IPS-15b (cell line): ENCODE measurements at regions not wholly inside any gene's neighbourhood (a gene's known extent, or its start where the extent isn't known, plus 50 kb on each side); places are given as distances from the start of the nearest gene placed in this dataset.
"Not testable (repeated sequence)": the region's sequence is repeated elsewhere in the genome, so short reads cannot be mapped to it uniquely, and the experiment has no call there.

Experiments
- H3K27me3 ChIP-seq: one replicate; pipeline ENCODE4 v1.6.1; 2013; ENCODE audit warnings: low read length; ENCODE audit not compliant: control insufficient read depth, insufficient read depth
- H3K36me3 ChIP-seq: one replicate; pipeline ENCODE4 v1.6.1; 2013; ENCODE audit warnings: low read length; ENCODE audit not compliant: control insufficient read depth, insufficient read depth
- H3K4me1 ChIP-seq: one replicate; pipeline ENCODE4 v1.6.1; 2013; ENCODE audit warnings: mild to moderate bottlenecking, low read length; ENCODE audit not compliant: control insufficient read depth, insufficient read depth
- H3K4me3 ChIP-seq: one replicate; pipeline ENCODE4 v1.5.1; 2013; ENCODE audit warnings: low read depth, low read length
- H3K9ac ChIP-seq: one replicate; pipeline ENCODE4 v1.6.1; 2013; ENCODE audit warnings: low read depth, mild to moderate bottlenecking, low read length
- H3K9me3 ChIP-seq: one replicate; pipeline ENCODE4 v1.6.1; 2013; ENCODE audit warnings: mild to moderate bottlenecking, low read length; ENCODE audit not compliant: control insufficient read depth, insufficient read depth

DNA sequence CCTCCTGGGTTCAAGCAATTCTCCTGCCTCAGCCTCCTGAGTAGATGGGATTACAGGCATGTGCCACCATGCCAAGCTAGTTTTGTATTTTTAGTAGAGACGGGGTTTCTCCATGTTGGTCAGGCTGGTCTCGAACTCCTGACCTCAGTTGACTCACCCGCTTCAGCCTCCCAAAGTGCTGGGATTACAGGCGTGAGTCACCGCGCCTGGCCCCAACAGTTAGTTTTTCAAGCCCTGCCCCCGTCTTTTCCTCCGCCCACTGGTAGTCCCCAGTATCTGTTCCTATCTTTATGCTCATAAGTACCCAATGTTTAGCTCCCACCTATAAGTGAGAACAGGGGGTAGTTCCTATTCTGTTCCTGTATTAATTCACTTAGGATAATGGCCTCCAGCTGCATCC lies 116.6 kb upstream of the TBX3 start:
- H3K36me3 ChIP-seq, H3K4me3 ChIP-seq, H3K9ac ChIP-seq, H3K27me3 ChIP-seq, H3K9me3 ChIP-seq, H3K4me1 ChIP-seq: not testable (repeated sequence)

DNA sequence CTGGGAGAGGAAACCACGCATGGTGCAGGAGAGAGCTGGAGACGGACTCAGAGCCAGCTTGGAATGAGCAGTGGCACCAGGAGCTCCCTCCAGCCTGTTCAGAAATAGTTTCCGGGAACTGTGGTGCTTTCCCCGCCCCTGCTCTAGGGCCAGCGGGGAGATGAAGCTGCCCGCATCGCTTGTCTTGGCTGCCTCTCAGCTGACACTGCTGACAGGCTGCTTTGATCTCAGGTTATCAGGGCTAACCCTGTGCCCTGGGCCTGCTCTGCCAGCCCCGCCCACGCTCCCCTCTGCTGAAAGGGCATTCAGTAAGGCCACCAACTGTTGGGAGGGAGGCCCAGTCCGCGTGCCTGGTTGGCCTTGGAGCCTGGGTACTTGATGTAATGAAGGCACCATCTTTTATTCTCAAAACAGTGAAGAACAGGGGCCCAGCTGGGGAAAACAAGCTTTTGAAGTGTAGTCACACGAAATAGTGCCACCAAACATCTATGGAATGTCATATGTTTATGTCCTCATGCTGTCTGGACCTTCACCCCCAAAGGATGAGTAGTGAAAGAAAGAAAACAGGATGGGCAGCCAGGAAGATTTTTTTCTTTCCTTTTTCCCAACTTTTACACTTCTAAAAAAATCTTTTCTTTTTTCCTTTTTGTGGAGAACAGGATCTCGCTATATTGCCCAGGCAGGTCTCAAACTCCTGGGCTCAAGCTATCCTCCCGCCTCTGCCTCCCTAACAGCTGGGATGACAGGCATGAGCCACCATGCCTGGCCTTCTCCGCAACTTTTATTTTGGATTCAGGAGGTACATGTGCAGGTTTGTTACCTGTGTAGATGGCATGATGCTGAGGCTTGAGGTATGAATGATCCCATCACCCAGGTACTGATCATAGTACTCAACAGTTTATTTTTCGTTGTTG lies 115.9 kb upstream of the TBX3 start:
- Histone ChIP-seq H3K9ac (no peak overlapping the region), H3K27me3 (no peaks in the 10 kb centered on the region), H3K9me3 (no peaks in the 10 kb centered on the region), H3K4me3 (no peak overlapping the region), H3K36me3 (no peaks in the 10 kb centered on the region), H3K4me1 (no peaks in the 10 kb centered on the region)

DNA sequence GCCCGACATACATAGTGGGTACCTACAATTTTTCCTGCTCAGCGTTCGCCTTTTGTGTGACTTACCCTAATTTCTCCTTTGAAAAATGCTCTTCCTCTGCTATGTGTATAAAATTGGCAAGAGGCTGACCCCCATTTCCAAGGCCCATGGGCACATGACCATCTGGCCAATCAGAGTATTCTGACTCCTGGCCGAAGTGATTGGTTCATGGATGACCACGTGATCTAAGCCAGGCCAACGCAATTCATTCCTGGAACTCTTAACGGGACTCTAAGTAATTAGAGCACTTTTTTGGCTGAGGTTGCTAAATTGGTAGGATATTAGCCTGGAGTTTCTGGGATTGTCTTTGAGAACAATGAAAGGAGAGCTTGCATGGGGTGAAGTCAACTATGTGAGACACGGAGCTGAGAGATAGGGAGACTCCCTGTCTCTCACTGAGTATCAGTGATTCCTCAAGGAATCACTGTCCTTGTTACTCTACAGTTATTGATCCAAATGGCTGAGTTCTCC lies 110.1 kb upstream of the TBX3 start:
- no peaks in the 10 kb centered on the region for H3K9me3 ChIP-seq

DNA sequence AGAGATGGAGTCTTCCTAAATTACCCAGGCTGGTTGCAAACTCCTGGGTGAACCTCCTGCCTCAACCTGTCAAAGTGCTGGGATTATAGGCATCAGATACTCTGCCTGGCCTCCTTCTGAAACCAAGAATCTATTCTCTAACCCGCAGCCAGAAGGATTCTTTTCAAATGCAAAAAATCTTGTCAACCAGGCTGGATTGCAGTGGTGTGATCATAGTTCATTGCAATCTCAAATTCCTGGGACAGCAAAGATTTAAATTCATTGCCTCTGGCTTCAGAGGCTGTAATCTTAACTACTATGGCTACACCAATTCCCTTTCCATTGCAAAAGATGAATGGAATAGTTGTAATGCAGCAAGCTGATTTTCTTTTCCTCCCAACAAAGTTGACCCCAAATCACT lies 106.3 kb upstream of the TBX3 start:
- H3K4me1 ChIP-seq, result no peaks in the 10 kb centered on the region
- no peak overlapping the region for H3K4me3 ChIP-seq
- H3K27me3 ChIP-seq, result no peaks in the 10 kb centered on the region
- H3K9ac ChIP-seq, result no peak overlapping the region
- no peaks in the 10 kb centered on the region for H3K36me3 ChIP-seq
- H3K9me3 ChIP-seq, result no peaks in the 10 kb centered on the region

More for the DNA sequence above, 110.1 kb upstream of the TBX3 start:
- no peaks in the 10 kb centered on the region for H3K4me1 ChIP-seq
- no peak overlapping the region for H3K4me3 ChIP-seq
- H3K36me3 ChIP-seq, result no peaks in the 10 kb centered on the region
- no peaks in the 10 kb centered on the region for H3K27me3 ChIP-seq
- H3K9ac ChIP-seq, result no peak overlapping the region

DNA sequence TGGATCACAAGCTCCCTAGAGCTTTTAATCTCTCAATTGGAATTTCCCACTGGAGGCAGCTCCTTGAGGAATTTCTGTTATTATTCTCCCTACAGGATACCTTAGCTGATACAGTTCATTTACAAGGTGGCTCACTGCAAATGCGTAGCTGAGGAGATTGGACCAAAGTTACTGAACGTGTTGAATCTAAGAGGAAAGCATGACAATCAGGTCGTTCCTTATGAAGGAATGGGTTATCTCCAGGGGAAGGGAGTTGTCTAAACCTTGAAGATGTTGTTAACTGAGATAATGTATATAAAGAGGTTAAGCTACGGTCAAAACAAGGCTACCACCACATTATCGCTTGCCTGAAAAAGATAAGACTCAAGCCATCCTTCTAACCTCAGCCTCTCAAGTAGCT lies 105.8 kb upstream of the TBX3 start:
- Histone ChIP-seq H3K36me3 (no peaks in the 10 kb centered on the region), H3K27me3 (no peaks in the 10 kb centered on the region), H3K4me1 (peaks cover 1% of the 10 kb centered on the region), H3K4me3 (no peak overlapping the region), H3K9ac (no peak overlapping the region), H3K9me3 (no peaks in the 10 kb centered on the region)

DNA sequence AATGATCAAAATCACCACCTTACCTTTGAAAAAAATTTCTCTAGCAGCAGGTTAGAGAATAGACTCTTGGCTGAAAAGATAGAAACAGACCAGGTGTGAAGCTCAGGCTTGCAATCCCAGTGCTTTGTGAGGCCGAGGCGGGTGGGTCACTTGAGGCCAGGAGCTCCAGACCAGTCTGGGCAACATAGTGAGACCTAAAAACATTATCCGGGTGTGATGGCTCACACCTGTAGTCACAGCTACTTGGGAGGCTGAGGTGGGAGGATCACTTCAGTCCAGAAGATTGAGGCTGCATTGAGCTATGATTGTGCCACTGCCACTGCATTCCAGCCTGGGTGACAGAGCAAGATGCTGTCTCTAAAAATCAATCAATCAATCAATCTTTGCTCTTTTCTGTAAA lies 105.3 kb upstream of the TBX3 start:
- H3K4me1 ChIP-seq, result peaks cover 6% of the 10 kb centered on the region
- no peaks in the 10 kb centered on the region for H3K36me3 ChIP-seq
- H3K27me3 ChIP-seq, result no peaks in the 10 kb centered on the region

DNA sequence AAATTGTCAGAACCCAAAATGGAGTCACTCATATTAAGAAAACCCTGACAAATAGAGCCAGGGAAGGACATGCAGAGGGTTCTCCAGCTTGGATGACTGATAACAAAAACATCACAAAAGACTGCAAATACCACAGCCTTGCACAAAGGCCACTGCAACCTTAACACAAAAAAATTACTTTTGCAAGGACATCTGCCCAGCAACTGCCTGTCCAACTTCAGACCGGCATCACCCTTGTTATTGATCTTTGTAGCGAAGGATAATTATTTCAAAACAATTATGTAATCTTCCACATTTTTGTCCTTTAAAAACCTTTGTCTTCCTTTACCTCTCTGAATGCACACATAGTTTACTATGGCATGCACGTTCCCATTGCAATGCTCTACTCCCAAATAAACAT lies 100.6 kb upstream of the TBX3 start:
- Histone ChIP-seq H3K4me3 (no peak overlapping the region), H3K4me1 (peaks cover 6% of the 10 kb centered on the region), H3K36me3 (no peaks in the 10 kb centered on the region), H3K9ac (no peak overlapping the region), H3K27me3 (no peaks in the 10 kb centered on the region), H3K9me3 (no peaks in the 10 kb centered on the region)

More for the DNA sequence above, 105.3 kb upstream of the TBX3 start:
- Histone ChIP-seq H3K4me3 (no peak overlapping the region), H3K9me3 (no peaks in the 10 kb centered on the region), H3K9ac (no peak overlapping the region)

DNA sequence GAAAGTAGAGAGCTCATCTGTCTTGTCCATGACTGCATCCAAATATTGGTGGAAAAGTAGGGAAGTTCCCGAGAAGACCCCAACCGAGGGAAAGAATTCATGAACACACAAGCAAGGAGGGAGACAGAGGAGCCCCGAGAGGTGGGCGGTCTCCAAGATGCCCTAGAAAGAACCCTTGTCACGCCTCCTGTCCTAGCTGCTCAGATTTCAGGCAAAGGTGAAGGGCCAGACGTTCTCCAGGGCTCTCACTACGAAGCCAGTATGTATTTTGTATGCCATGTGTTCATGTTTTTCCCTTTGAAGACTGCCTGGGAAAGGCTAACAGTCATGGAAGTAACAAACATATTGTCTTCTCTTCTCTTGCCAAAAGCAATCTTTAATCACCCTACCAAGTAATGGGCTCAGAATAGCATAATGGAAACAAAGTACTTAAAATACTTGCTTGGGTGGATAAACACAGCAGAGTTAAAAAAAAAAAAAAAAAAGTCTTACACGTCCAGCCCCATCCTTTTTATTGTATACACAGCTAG lies 99.2 kb upstream of the TBX3 start:
- Histone ChIP-seq H3K4me1 (peaks cover 6% of the 10 kb centered on the region), H3K36me3 (no peaks in the 10 kb centered on the region), H3K27me3 (no peaks in the 10 kb centered on the region), H3K9ac (no peak overlapping the region), H3K9me3 (no peaks in the 10 kb centered on the region), H3K4me3 (no peak overlapping the region)

DNA sequence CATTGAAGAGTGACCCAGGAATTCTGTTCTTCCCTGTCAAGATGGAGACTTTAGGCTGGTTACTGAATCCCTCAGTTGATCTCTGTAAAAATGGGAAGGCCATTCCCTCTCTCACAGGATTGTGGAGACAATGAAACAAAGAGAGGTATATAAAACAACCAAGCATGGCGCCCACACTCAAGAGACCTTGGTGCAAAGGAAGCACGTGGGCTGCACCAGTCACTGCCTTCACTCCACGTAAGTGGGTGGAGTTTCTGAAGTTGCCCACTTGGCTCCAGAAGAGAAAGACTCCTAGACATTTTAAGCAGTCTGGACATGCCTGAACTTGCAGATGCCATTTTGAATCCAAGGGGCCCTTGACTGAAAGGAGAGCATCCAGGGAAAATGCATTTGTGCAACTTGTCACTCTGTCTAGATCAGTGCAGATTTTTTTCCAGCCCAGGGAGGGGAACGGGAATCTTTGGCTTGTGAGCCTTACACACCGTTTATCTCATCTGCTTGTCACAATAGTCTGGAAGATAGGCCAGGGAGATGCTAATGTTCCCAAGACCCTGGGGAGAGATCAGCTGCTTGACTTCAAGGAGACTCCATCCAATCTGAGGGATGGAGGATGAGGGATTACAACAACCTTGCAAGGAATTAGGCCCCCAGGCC lies 96.9 kb upstream of the TBX3 start:
- Histone ChIP-seq H3K9ac (no peak overlapping the region), H3K36me3 (no peaks in the 10 kb centered on the region), H3K4me1 (peaks cover 6% of the 10 kb centered on the region), H3K9me3 (no peaks in the 10 kb centered on the region), H3K4me3 (no peak overlapping the region), H3K27me3 (no peaks in the 10 kb centered on the region)

DNA sequence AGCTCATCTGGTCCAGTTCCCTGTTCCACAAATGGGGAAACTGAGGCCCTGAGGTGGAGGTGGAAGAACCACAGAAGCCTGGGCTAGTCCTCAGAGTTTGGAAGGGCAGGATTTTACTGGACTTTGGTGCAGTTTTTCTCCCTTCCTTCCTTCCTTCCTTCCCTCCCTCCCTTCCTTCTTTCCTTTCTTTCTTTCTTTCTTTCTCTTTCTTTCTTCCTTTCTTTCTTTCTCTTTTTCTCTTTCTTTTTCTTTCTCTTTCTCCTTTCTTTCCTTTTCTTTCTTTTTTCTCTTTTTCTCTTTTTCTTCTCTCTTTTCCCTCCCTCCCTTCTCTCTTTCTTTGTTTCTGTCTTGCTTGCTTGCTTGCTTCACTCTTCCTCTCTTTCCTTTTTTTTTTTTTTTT lies 95.7 kb upstream of the TBX3 start:
- Histone ChIP-seq H3K36me3 (no peaks in the 10 kb centered on the region), H3K4me1 (peaks cover 3% of the 10 kb centered on the region), H3K9ac (no peak overlapping the region), H3K9me3 (no peaks in the 10 kb centered on the region), H3K4me3 (no peak overlapping the region), H3K27me3 (no peaks in the 10 kb centered on the region)

DNA sequence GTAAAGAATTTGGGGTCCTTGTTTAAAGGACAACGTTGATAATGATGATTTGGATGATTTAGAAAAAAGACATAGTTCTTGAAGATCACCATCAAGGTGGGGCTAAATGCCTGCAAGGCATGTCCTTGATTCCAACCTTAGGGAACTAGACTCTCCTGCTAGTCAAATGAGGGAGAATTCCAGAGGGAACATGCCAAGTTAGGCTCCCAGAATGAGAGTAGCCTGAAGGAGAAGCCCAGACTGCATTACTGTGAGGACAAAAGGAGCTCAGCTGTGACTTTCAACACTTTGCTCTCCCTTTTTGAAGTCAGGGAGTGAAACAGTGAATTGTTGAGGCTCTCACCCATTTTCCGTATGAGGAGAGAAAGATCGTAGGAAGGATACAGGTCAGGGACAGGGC lies 95.2 kb upstream of the TBX3 start:
- Histone ChIP-seq H3K9me3 (no peaks in the 10 kb centered on the region), H3K4me1 (no peaks in the 10 kb centered on the region)

More for the DNA sequence above, 95.2 kb upstream of the TBX3 start:
- Histone ChIP-seq H3K9ac (no peak overlapping the region), H3K36me3 (no peaks in the 10 kb centered on the region), H3K27me3 (no peaks in the 10 kb centered on the region), H3K4me3 (no peak overlapping the region)
